Right cardiac atrium (tissue), 5 donors: ENCODE measurements at regions not wholly inside any gene's neighbourhood (a gene's known extent, or its start where the extent isn't known, plus 50 kb on each side); places are given as distances from the start of the nearest gene placed in this dataset.

Experiments
- ATAC-seq, 2 donors: fragments of 200-7000 bp; cut with Tn5 transposase; one replicate each; pipeline versions ENCODE4 v1.8.0 to v1.9.1; 2020; ENCODE audit warnings: moderate library complexity in 2 of 2, mild to moderate bottlenecking in 1 of 2
- DNase-seq, 3 donors: peaks; one replicate each; pipeline ENCODE4 v3.0.0-alpha.2; 2020
- H3K27ac ChIP-seq: one replicate; pipeline ENCODE4 v1.5.1; 2013; ENCODE audit warnings: mild to moderate bottlenecking, low read length, control low read depth, moderate library complexity
- H3K27me3 ChIP-seq: one replicate; pipeline ENCODE4 v1.6.1; 2013; ENCODE audit not compliant: control insufficient read depth, insufficient read depth
- H3K4me1 ChIP-seq: one replicate; pipeline ENCODE4 v1.6.1; 2013; ENCODE audit warnings: low read length; ENCODE audit not compliant: control insufficient read depth, insufficient read depth
- H3K4me3 ChIP-seq: one replicate; pipeline ENCODE4 v1.5.1; 2013; ENCODE audit warnings: low read length, control low read depth
- H3K9me3 ChIP-seq: one replicate; pipeline ENCODE4 v1.6.1; 2013; ENCODE audit warnings: low read length; ENCODE audit not compliant: control insufficient read depth
- WGBS: extraction: QIAGEN DNeasy Blood & Tissue Kit; methylation state at CpG from one replicate; pipeline ENCODE4 v1.1.7; 2013; 5-methylcytosine and 5-hydroxymethylcytosine counted together
- intact Hi-C, 4 donors: fragments of 100-400 bp; cut with DNase I; formaldehyde crosslinking; loops; one replicate each; pipeline versions ENCODE4 v1.11.0 to v1.14.0; 2022 to 2023
- donor health status: healthy with polysubstance abuse.
- donor health status: DM: no; HTN: yes; CAD: no.
- donor health status: DM: no; HTN: no; CAD: no.
- donor health status: DM: no; HTN: yes; CAD: no; lungs with severe emphysema.
- donor health status: DM: yes; HTN: yes; CAD: no.

DNA sequence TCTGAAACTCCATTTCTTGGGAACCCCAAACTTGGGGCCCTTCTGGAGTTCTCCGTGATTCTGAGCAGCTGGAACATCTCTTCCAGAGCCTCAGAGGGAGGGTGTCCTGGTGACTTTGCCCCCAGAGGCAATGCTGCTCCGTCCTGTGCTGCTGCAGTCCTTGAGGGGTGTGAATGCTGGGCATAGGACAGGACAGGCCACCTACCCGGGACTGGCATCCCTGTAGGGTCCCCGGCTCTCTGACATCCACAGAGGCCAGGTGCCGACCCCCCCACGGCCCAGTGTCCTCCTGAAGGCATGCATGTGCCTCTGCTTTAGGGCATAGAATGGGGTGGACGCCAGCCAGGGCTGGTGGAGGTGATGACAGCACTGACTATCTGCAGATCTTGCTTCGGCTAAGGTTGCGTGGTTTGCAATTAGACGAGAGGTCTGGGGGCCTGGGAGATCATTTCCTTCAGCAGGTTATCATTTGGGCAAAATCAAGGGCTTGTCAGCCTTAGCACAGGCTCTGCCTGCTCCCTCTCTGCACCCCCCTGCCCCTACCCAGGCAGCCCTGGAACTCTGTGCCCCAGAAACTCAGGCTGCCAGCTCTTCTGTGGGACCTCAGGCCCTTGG is 136.9 kb upstream of the GPR26 start:
- no peaks in the 10 kb centered on the region for H3K27me3 ChIP-seq
- H3K4me3 ChIP-seq: no peak overlapping the region
- 37% methylated on average over 10 of the region's 10 CpGs for WGBS
- H3K27ac ChIP-seq: no peak overlapping the region
- intact Hi-C loops: no loop called here
- DNase-seq (no peak), ATAC-seq (peak in 1 of 2 donors; percentile 22)
- no peaks in the 10 kb centered on the region for H3K9me3 ChIP-seq
- H3K4me1 ChIP-seq: no peaks in the 10 kb centered on the region

DNA sequence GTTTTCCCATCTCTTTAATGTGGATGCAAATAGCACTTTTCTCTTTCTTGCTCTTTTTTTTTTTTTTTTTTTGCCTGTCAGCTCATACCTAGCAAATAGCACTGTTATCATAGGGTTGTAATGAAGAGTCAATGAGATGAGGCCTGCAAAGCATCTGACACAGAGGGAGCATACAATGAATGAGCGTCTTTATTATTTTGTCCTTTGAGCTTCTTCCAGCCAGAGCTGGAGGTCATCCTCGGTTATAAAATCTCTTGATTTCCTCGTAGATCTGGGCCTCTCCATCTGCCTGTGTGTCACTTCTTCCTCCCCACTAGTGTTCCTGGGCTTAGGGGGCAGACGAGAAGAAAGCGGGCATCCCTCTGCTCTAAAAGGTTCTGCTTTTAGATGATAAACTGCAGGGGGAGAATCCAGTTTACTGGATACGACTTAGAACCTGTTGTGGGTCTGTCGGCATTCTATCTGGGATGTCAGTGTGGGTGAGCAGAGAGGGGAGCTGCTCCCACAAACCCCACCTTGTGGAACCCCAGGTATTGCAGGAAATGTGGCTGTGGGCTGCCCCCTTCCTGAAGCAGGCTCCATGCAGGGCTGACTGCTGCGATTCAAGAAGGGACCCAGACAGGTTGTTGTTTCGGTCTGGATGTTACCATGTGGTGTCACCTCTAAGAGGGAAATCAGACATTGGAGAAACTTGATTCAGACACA is 135.8 kb upstream of the GPR26 start:
- Histone ChIP-seq H3K9me3 (no peaks in the 10 kb centered on the region), H3K4me3 (no peak overlapping the region), H3K27ac (no peak overlapping the region), H3K27me3 (no peaks in the 10 kb centered on the region), H3K4me1 (no peaks in the 10 kb centered on the region)
- ATAC-seq (no peak), DNase-seq (no peak)
- 62% methylated on average over 9 of the region's 9 CpGs for WGBS
- intact Hi-C loops: no loop called here

DNA sequence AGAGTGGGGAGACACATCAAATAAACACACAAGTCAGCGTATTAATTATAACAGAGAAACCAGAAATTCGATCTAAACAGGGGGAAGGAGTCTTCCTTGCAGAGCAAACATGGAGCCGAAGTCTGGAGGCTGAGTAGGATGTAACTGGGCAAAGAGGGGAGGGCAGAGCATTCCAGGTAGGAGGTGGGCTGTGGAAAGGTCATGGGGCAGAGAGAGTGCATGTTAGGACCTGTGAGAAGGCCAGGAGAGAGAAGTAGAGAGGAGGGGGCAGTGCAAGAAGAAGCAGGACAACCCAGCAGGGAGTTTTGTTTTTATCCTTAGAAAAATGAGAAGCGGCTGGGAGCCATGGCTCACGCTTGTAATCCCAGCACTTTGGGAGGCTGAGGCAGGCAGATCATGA is 130.8 kb upstream of the GPR26 start:
- no peak for DNase-seq
- no peak overlapping the region for H3K4me3 ChIP-seq

DNA sequence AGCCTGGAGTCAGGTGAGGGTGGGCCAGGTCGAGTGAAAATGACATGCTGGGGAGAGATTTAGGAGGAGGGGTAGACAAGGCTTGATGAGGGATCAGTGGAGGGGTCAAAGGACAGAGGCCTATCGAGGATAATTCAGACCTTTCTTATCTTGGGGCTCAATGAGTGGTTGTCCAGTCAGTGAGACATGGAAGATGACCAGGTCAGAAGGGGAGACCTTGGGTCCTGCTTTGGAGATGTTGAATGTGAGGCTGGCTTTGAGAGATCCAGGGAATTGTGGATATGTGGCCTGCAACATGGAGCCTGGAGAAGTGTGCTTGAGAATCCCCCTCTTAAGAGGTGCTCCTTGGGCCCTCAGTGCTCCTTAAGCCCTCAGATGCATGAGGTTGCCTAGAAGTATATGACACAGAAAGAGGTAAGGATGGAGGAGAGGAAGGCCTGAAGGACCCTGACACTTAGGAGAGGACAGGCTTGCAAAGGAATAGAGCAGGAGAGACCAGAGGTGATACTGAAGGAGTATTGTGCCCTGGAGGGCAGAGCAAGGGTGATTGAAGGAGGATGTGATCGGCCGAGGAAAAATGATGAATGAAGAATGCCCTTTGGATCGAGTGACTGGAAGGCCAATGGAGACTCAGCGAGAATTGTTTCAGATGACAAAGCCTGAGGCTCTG is 129.8 kb upstream of the GPR26 start:
- DNase-seq (no peak), ATAC-seq (no peak)
- no peaks in the 10 kb centered on the region for H3K9me3 ChIP-seq
- H3K27ac ChIP-seq: no peak overlapping the region
- no peaks in the 10 kb centered on the region for H3K27me3 ChIP-seq
- WGBS: 82% methylated on average over 6 of the region's 6 CpGs
- no peaks in the 10 kb centered on the region for H3K4me1 ChIP-seq
- no peak overlapping the region for H3K4me3 ChIP-seq
- intact Hi-C loops: no loop called here

More for the DNA sequence above, 130.8 kb upstream of the GPR26 start:
- intact Hi-C loops: no loop called here
- Histone ChIP-seq H3K4me1 (no peaks in the 10 kb centered on the region), H3K27ac (no peak overlapping the region), H3K9me3 (no peaks in the 10 kb centered on the region), H3K27me3 (no peaks in the 10 kb centered on the region)
- 78% methylated on average over 5 of the region's 5 CpGs for WGBS
- no peak for ATAC-seq

DNA sequence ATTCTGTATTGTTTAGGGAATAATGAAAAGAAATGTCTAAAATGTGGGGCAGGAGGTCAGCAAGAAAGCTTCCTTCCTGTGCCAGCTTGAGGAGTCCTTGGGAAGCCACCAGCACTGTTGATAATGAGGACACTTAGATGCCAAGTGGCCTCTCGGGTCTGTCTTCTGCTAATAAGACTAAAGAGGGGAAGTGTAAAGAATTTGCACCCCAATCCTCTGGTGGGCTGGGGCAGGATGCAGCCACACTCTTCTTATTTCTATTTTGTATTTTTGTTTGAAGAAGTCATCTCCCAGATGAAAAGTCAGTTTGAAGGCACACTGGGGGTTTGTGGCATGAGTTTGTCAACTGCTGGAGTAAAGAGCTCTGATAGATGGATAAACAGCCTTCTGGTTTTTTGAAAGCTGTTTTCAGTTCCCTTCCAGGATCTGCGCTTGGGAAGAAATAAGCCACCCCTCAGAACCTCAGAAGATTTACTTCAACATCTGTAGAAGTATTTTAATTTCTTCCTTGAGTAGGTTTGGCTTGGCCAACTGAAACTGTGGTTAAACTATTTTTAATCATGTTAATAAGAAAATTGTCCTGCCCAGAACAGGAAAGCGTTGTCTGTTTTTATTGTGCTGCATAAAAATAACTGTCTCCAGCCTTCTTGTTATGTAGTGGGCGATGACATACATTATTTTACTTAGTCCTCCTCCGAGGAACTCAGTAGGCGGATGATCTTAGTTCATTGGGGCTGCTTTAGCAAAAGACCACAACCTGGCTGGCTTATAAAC is 128.8 kb upstream of the GPR26 start:
- no peaks in the 10 kb centered on the region for H3K4me1 ChIP-seq
- no peaks in the 10 kb centered on the region for H3K9me3 ChIP-seq
- H3K27ac ChIP-seq: no peak overlapping the region
- ATAC-seq (no peak), DNase-seq (no peak)
- intact Hi-C loops: no loop called here
- H3K4me3 ChIP-seq: no peak overlapping the region
- H3K27me3 ChIP-seq: no peaks in the 10 kb centered on the region
- 64% methylated on average over 6 of the region's 6 CpGs for WGBS

DNA sequence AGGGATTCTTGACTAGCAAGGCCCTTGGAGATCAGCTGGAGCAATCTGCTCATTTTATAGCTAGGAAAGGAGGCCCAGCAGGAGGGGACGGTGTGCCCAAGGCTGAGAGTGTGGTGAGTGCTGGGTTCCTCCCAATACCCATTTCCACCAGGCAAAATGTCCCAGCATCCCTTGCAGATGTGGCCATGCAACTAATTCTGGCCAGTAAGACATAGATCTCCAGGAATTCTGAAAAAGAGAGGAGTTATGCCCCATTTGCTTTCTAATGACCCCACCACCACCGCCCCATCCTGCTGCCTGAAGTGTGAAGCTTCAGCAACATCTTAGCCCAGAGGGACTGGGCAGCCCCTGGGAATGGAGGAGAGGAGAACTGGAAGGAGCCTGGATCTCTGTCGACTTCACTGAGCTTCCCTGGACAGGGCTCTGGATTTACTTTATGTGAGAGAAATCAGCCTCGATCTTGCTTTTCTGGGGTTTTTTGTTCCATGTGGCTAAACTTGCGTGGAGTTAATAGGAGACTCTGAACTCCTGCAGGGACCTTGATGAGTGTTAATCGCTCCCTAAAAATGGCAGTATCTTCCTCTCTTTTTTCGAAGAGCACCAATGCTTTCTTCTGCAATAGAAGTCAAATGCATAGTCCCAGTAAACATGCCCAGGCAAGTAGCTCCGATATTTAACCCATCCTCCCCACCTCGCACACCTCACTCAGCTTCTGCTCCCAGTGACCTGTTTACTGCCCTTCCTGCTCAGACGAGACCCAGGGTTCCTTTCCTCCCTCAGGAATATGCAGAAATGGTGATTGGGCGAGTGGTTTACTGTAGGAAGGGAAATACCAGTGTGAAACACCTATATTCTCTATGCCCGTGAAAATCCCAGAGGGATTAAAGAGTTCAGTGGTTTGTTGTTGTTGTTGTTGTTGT is 127.5 kb upstream of the GPR26 start:
- 54% methylated on average over 12 of the region's 12 CpGs for WGBS
- intact Hi-C loops: no loop called here

DNA sequence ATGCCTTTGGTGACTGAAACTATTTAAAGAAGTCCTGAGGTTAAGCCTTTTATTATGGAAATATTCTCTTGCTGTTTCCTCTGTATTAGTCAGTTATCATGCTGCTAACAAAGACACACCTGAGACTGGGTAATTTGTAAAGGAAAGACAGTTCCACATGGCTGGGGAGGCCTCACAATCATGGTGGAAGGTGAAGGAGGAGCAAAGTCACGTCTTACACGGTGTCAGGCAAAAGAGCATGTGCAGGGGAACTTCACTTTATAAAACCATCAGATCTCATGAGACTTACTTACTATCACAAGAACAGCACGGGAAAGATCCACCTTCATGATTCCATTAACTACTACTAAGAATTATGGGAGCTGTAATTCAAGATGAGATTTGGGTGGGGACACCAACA is 121.2 kb upstream of the GPR26 start:
- Histone ChIP-seq H3K27me3 (no peaks in the 10 kb centered on the region), H3K4me3 (no peak overlapping the region), H3K27ac (no peak overlapping the region), H3K4me1 (no peaks in the 10 kb centered on the region), H3K9me3 (no peaks in the 10 kb centered on the region)
- intact Hi-C loops: no loop called here
- ATAC-seq: no peak
- WGBS: 61% methylated on average over 3 of the region's 3 CpGs
- no peak for DNase-seq

More for the DNA sequence above, 127.5 kb upstream of the GPR26 start:
- Histone ChIP-seq H3K27ac (no peak overlapping the region), H3K27me3 (no peaks in the 10 kb centered on the region), H3K4me3 (no peak overlapping the region), H3K9me3 (no peaks in the 10 kb centered on the region), H3K4me1 (no peaks in the 10 kb centered on the region)
- DNase-seq (no peak), ATAC-seq (no peak)

DNA sequence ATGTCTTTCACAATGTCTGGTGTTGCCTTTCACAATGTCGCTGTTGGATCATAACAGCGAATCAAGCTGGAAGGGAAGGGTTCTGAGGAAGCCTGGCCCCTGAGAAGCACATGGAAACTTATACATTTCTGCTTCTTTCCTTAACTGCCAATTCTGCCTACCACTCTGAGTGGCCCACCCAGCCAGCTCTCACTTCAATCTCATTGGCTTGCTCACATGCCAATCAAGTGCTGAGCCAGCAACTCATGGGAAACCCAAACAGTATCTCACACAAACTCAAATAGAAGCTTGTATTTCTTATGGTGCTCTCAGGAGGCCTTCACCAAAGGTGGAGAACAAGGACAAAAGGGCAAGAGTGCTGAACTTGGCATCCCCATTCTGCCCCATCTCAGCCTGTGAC is 117.4 kb upstream of the GPR26 start:
- intact Hi-C loops: no loop called here

DNA sequence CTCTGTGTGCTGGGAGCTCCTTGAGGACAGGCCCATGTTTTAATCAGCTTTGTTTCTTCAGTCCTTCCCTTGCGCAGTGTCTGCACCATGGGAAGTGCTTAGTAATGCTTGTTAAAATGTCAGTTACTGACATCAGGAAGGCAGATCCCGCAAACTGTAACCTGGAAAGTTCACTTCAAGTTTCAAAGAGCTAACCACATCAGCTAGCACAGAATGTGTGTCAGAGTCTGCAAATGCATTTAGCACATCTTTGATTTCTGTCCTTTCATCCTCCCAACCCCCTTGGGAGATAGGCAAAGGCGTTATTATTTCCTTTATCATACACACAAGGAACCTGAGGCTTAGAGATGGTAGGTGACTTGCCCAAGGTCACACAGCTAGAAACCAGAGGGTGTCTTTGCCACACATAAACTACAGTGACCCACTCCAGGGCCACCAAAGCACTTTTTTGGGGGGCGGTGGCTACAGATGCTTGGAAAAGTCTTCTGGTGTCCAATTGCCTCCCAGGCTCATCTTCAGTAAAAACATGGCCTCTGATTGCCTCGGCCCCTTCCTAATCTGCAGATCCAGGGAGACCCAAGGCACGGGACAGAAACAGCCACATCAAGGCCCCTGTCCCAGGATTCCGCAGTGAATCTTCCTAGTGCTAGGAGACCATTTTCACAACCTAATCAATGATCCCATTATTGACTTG is 116.2 kb upstream of the GPR26 start:
- no peak for ATAC-seq
- DNase-seq: no peak
- no peak overlapping the region for H3K4me3 ChIP-seq
- no peaks in the 10 kb centered on the region for H3K4me1 ChIP-seq
- H3K27ac ChIP-seq: no peak overlapping the region
- WGBS: 82% methylated on average over 7 of the region's 7 CpGs
- no peaks in the 10 kb centered on the region for H3K27me3 ChIP-seq
- no peaks in the 10 kb centered on the region for H3K9me3 ChIP-seq
- intact Hi-C loops: loop anchor here in 1 of 4 donors (10.0 kb wide), 1 partner anchor 415 kb away; the partner anchor contains the start of gene HMX3

More for the DNA sequence above, 117.4 kb upstream of the GPR26 start:
- no peaks in the 10 kb centered on the region for H3K9me3 ChIP-seq
- H3K27ac ChIP-seq: no peak overlapping the region
- no peaks in the 10 kb centered on the region for H3K27me3 ChIP-seq
- 86% methylated on average over 1 of the region's 2 CpGs for WGBS
- DNase-seq: no peak
- ATAC-seq: no peak
- no peaks in the 10 kb centered on the region for H3K4me1 ChIP-seq
- H3K4me3 ChIP-seq: no peak overlapping the region

DNA sequence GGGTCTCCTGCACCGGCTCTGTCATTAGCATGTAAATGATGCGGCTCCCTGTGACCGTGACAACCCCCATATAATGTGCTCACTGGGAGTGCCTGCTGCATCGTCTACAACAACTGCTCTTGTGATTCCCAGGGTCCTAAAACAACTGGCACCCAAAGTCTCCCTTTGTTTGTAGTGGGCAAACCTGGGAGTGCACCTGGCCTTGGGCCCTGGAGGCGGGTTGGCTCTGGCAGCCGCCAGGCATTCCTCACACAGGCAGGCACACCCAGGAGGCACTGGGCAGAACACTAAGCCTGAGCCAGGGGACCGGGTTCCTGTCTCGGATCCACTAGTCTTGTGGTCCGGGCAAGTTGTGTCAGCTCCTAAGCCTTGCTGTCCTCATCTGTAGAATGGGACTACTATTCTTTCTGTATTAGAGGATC is 115.5 kb upstream of the GPR26 start:
- H3K4me1 ChIP-seq: no peaks in the 10 kb centered on the region
- DNase-seq (no peak), ATAC-seq (no peak)
- no peaks in the 10 kb centered on the region for H3K27me3 ChIP-seq
- H3K9me3 ChIP-seq: no peaks in the 10 kb centered on the region
- H3K27ac ChIP-seq: no peak overlapping the region
- no peak overlapping the region for H3K4me3 ChIP-seq
- 57% methylated on average over 9 of the region's 9 CpGs for WGBS
- intact Hi-C loops: loop anchor here in 1 of 4 donors (10.0 kb wide), 1 partner anchor 416 kb away; the partner anchor contains the start of gene HMX3
